Amygdala (tissue), 56 donors: ENCODE measurements at regions not wholly inside any gene's neighbourhood (a gene's known extent, or its start where the extent isn't known, plus 50 kb on each side); places are given as distances from the start of the nearest gene placed in this dataset.
"Not testable (repeated sequence)": the region's sequence is repeated elsewhere in the genome, so short reads cannot be mapped to it uniquely, and the experiment has no call there.

ENCODE experiments used
- DNase-seq, 56 donors: peaks; one replicate each; lab custom pipeline; 2025; lab: John Stamatoyannopoulos, UW

DNA sequence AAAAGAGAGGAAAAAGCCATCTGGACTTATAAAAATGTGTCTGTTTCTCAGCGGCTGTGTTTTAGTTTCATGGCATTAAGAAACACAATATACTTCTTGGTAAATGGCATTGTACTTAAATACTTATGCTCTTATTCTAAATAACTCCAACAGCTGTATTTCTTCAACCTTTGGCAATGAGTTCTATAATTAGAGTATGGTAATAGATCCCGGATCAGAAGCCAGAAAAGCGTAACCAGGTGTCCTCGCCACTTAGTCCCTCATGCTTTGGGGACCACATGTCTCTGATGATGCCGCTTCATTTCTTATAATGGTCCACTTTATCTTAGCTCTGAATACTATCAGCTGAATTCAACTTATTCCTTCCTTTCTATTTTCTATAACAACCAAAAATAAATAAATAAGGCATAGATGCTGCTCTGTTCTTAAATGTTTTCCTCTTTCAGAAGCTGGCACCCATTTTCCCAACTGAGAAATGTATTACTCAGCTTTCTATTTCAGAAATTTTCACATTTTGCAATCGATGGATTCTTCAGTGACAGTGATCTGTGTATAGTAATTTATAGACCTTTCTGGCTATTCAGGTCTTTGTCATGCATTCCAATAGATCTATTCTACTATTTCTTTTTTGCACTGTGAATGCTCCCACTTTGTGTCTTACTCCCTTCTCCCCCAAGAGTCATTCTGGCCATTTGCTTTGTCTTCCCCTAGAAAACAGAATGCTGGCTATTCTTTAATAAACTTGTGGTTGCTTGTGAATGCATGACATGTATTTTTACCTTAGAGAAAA is 87.6 kb upstream of the KBTBD8 start:
- no peak for DNase-seq

DNA sequence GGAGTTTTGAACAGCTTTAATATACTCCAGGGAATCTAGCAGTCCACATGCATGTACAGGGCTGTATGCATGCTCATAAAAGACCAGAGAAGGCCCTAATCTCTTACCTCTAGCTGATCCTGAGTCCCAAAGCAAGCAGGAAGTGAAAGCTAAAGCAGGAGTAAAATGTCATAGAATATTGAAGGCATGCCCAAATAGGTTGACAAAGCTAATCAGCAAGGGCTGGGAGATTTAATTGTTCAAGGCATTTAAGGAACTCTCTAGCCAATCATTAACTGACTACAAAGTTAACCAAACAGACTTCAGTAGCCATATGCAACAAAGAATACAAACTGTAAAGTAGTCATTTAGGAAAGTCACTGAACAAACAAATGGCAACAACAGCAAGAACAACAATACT is 85.8 kb upstream of the KBTBD8 start:
- no peak for DNase-seq

DNA sequence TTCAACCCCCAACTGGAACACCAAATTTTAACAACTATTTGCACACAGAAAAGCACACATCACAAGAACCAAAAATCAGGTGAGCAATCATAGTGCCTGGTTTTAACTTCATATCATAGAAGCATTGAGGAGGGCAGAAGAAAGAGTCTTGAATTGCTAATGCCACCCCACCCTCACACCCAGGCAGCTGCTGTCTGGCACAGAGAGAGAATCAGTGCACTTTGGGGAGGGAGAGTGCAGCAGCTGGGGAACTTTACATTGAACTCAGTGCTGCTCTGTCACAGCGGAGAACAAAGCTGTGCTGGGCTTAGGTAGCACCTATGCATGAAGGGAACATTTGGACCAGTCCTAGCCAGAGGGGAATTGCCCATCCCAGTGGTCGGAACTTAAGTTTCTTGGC is 76.0 kb upstream of the KBTBD8 start:
- no peak for DNase-seq

DNA sequence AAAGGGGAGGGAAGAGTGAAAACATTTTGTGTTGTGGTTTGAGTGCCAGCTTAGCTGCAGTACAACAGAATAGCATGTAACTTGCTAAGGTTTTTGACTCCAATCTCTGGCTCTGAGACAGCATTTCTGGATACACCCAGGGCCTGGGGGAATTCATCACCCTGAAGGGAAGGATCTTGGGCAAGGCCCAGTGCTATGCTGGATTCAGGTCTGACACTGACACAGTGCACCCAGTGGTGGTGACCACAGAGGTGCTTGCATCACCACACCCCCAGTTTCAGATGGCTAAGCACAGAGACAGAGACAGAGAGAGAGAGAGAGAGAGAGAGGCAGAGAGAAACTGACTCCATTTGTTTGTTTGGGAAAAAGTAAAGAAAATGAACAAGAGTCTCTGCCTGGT is 74.1 kb upstream of the KBTBD8 start:
- DNase-seq = no peak

DNA sequence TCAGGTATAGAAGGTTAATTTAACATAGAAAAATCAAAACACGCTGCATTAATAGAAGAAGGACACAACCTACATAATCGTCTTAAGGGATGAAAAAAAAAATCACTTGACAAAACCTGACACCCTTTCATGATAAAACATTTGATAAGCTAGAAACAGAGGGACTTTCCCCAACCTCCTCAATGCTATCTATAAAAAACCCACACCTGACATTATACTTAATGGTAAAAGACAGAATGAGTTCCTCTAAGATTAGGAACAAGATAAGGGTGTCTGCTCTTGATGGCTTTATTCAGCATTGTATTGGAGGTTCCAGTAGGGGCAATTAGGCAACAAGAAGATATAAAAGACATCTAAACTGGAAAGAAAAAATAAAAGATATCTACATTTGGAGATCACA is 69.9 kb upstream of the KBTBD8 start:
- no peak for DNase-seq

DNA sequence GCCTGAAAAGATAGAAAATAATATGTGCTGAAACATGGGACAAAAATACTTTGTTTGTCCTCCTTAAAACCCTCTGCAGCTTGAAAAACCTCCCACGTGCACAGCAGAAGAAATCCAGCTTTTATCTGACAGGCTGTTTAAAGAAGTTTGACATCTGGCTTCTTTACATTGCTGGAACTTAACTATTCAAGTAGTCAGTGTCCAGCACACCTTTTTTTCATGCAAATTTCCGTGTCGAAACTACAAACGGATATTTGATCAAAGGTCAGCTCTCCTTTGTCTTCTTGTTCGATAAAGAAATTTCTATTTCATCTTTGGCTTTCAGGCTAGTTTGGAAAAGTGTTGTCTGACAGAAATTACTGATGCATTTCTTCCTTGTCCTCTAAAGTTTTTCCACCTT is 66.8 kb upstream of the KBTBD8 start:
- no peak for DNase-seq

DNA sequence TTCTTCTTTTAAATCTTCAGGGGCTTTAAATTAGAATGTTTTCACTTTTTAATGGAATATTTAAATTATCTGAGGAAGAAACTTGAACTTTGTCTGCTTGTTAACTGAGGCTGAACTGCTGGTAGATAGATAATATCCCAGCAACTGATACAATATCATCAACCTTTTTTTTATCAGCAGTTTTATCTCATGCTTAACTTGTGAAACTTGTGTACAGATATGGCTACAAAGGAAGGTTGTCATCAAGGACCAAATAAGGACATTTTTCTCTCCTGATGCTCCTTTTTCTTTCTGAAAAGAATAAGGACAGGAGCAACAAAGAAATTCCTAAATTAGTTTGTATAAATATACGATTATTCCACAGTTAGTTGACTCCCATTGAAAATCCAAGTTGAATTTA is 66.4 kb upstream of the KBTBD8 start:
- DNase-seq = no peak

DNA sequence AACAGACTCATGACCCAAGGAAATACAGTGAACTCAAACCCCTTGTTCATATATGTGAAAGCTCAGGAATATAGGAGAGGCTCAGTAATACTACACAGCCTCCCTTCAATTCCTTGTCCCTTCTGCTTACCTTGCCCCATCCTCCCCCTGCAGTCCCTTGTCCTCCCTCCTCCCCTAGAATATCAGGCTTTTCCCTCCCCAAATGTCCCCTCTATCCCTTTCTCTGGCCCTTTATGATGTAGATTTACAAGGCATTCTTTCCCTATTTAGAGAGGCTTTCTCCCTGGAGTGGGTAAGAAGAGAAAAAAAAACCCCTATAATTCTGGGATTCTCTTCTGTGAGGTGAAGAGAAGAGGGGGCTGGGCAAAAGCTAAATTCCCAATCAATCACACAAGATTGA is 64.9 kb upstream of the KBTBD8 start:
- no peak for DNase-seq

DNA sequence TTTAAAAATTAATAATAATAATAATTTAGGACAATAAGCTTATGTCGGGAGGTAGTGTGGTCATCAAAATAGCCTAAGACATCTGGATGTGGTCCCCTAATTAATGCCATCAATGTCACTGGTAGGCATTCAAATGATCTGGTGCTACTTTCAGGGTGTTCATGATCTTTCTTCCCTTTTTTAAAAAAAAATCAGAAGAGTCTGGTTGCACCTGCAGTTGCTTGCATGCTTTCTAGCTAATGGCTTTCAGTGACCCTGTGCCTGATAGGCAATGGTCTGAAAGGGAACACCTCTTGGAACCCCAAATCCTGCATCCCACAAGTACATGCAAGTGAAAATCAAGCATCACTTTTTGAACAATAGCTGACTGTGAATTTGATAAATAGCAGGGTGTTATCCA is 64.1 kb upstream of the KBTBD8 start:
- no peak for DNase-seq

DNA sequence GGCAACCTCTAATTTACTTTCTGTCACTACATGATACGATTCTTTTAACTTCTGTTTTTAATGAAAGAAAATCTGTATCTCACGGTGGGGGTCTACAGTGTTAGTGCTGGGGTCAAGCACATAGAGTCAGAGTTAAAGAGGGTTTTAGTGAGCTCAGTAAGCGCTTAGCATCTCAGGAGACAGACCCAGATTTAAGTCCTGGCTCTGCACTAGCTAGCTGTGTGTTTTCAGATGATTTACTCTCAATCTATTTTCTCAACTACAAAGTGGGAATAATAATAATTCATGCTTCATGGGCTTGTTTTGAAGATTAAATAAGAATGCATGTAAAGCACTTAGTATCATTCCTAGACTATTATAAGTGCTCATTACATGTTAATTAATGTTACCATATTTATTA is 63.4 kb upstream of the KBTBD8 start:
- no peak for DNase-seq

DNA sequence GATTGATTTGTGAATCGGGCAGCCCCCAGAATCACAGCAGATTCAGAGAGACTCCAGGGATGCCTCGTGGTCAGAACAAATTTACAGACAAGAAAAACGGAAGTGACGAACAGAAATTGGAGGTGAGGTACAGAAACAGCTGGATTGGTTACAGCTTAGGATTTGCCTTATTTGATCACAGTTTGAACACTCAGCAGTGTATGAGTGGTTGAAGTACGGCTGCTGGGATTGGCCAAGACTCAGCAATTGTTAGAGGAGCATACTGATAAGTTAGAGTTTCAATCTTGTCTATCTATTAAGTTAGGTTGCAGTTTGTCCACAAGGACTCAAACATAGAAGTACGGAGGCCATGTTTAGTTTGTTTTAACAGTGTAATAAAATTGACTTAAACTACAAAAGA is 61.1 kb upstream of the KBTBD8 start:
- DNase-seq = not testable (repeated sequence)

DNA sequence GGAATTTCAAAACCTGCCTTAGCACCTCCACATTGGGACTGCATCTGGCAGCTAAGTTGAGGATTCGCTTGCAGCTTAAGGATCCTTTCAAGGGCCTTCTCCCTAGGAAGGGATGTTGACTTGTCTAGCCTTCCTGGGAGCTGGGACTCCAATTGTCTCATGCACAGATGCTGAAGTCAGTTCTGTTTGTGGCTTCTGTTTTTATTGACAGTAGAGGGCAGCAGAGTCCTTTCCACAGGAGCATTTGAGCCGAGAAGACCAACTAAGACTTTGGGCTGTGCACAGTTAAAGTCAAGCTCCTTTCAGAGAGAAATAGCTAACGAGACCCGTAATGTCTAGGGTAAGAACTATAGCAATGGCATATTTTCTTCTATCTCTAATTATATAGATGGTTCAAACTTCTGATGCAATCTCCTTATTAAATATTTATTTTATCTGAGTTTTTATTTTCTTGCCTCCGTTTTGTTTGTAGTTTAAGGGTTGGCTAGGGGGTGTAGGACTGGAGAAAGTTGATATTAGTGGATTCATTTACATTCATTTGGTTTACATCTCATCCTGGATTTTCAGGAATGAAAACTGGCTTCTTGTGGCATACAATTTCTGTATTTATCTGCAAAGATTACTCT is 59.7 kb upstream of the KBTBD8 start:
- DNase-seq = peak in 36 of 56 donors; percentile 0 to 72 (median 11)

DNA sequence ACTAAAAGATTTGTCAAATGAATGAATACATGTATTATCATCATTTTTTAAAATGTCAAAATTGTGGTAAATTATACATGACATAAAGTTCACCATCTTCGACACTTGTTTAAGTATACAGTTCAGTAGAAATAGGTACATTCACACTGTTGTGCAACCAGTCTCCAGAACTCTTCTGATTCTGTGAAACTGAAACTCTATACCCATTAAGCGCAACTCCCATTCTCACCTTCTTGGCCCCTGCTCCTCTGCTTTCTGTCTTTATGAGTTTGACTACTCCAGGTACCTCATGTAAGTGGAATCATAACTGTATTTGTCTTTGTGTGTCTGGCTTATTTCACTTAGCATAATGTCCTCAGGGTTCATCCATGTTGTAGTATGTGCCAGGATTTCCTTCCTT is 50.1 kb upstream of the KBTBD8 start:
- no peak for DNase-seq
